ENCODE measurements at regions not wholly inside any gene's neighbourhood (a gene's known extent, or its start where the extent isn't known, plus 50 kb on each side); places are given as distances from the start of the nearest gene placed in this dataset.

DNA sequence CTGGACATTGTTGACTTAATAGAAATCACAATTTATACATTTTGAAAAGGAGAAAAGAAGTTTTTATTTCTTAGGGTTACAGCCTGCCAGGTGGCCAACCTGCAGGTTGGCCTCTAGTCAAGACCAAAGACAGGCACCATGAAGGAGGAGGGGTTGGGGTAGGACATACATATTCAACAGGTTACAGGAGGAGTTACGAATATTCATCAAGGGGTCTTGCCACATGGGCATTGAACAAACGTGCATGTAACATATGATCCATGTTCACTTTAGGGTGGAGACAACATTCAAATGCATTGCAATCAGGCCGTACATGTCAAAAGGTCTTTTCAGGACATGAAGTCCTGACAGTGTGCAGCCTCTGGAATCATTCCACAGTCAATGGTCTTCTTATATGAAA lies 246.2 kb upstream of the AKR1E2 start:
- Mint-ChIP-seq H3K9me3 (no peaks in the 10 kb centered on the region), H3K27me3 (ENCODE audit: low read depth) (peaks cover 3% of the 10 kb centered on the region), H3K27ac (no peak overlapping the region), H3K4me3 (no peak overlapping the region), H3K4me1 (ENCODE audit: low read depth) (no peaks in the 10 kb centered on the region), H3K36me3 (ENCODE audit: low read depth) (no peaks in the 10 kb centered on the region)
- intact Hi-C loops (cut with micrococcal nuclease) = no loop called here
- CTCF ChIA-PET = no interaction called here
- no peak for DNase-seq

DNA sequence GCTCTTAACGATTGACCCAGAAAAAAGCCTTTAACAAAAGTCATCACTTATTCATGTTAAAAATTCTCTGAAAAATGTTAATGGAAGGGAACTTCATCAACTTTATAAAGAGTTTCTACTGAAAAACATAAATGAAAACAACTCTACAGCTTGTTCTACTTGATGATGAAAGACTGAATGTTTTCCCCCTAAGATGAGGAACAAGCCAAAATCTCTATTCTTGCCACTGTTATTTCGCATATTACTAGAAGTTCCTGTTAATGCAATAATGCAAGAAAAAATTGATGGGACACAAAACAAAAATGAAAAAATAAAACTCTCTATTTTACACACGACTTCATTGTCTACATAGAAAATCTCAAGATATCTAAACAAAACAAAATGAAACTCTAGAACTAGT lies 249.8 kb upstream of the AKR1E2 start:
- Mint-ChIP-seq H3K27me3 (ENCODE audit: low read depth) (peaks cover 1% of the 10 kb centered on the region), H3K27ac (no peak overlapping the region), H3K36me3 (ENCODE audit: low read depth) (no peaks in the 10 kb centered on the region), H3K4me1 (ENCODE audit: low read depth) (no peaks in the 10 kb centered on the region), H3K9me3 (no peaks in the 10 kb centered on the region), H3K4me3 (no peak overlapping the region)
- intact Hi-C loops (cut with micrococcal nuclease) = no loop called here
- no peak for DNase-seq
- CTCF ChIA-PET = no interaction called here

DNA sequence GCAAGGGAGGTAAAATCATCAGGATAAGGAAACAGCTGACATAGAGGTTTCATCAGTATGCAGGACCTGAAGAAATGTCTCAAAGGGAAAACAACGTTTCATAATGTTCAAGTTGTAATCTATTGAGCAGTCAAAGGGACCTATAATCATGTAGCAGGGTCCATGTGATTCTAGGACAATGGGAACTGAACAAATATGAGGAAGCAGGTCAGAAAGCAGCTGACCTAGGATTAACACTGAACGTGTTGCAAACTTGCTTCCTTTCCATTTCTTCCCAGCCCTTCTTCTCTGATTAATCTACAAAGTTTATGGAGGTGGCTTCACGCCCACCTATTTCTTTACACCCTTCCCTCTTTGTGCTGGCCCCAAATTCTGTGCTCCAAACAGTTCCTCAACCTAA lies 256.9 kb upstream of the AKR1E2 start:
- Mint-ChIP-seq H3K4me1 (ENCODE audit: low read depth) (no peaks in the 10 kb centered on the region), H3K36me3 (ENCODE audit: low read depth) (no peaks in the 10 kb centered on the region), H3K4me3 (no peak overlapping the region), H3K9me3 (no peaks in the 10 kb centered on the region), H3K27ac (no peak overlapping the region), H3K27me3 (ENCODE audit: low read depth) (peaks cover 7% of the 10 kb centered on the region)
- DNase-seq = no peak
- CTCF ChIA-PET = no interaction called here
- intact Hi-C loops (cut with micrococcal nuclease) = no loop called here

DNA sequence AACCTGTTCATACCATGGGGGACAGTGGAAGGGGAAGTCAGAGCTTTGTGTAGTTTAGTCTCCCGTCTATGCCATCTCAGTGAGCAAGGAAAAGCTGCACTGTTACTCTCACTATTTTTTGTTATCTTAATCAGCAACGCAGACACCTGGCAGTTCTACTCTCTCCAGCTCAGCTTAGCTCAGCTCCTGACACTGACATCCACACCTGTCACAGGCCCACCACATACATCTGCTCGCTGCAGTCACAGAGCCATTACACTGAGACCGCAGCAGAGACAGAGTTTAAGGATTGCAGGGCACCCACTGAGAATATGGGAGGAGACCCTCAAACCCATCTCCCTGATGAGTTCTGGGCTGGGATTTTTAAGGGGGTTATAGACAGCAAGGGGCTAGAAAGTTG lies 257.3 kb upstream of the AKR1E2 start:
- no peaks in the 10 kb centered on the region for H3K36me3 Mint-ChIP-seq (ENCODE audit: low read depth)
- intact Hi-C loops (cut with micrococcal nuclease) = no loop called here
- H3K4me1 Mint-ChIP-seq (ENCODE audit: low read depth) = no peaks in the 10 kb centered on the region
- peaks cover 8% of the 10 kb centered on the region for H3K27me3 Mint-ChIP-seq (ENCODE audit: low read depth)
- no peak for DNase-seq
- CTCF ChIA-PET = no interaction called here
- H3K9me3 Mint-ChIP-seq = no peaks in the 10 kb centered on the region
- no peak overlapping the region for H3K27ac Mint-ChIP-seq
- H3K4me3 Mint-ChIP-seq = no peak overlapping the region

DNA sequence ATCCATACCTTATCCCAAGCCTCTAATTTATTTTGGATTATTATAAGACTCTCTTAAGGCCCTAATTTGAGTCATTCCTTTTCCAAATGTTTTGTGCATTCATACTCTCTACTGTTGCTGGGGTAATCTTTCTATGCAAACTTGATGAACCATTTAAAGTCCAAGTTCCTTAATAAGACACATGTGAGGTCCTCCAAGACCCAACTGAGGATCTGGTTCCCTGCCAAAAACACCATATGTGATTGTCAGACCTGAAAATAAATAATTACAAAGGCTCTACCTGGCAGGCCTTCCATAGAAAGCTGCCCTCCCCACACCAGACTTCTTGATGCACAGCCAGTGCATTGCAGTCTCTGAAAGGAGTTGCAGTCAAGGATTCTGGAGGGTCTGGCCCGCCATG lies 257.9 kb upstream of the AKR1E2 start:
- H3K27ac Mint-ChIP-seq = no peak overlapping the region
- CTCF ChIA-PET = no interaction called here
- peaks cover 10% of the 10 kb centered on the region for H3K27me3 Mint-ChIP-seq (ENCODE audit: low read depth)
- no peaks in the 10 kb centered on the region for H3K36me3 Mint-ChIP-seq (ENCODE audit: low read depth)
- intact Hi-C loops (cut with micrococcal nuclease) = no loop called here
- no peak overlapping the region for H3K4me3 Mint-ChIP-seq
- H3K4me1 Mint-ChIP-seq (ENCODE audit: low read depth) = no peaks in the 10 kb centered on the region
- no peak for DNase-seq
- H3K9me3 Mint-ChIP-seq = no peaks in the 10 kb centered on the region

DNA sequence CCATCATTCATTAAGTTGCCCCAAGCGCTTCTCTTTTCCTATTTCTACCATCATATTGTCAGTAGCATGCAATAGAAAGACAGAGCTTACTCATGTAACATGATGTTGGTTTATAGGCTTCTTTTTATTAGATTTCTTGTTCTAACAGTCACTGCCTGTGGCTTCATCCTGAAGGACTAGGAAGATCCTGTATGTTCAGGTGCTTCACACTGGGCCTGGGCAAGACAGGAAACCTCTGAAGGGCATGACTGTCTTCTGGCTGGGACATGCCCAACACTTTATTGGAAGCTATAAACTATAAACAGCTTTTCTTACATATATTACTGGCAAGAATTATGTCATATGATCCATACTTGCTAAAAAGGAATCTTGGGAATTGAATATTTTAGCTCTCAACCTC lies 258.4 kb upstream of the AKR1E2 start:
- CTCF ChIA-PET = no interaction called here
- DNase-seq = no peak
- H3K27ac Mint-ChIP-seq = no peak overlapping the region
- H3K4me1 Mint-ChIP-seq (ENCODE audit: low read depth) = no peaks in the 10 kb centered on the region
- intact Hi-C loops (cut with micrococcal nuclease) = no loop called here
- H3K27me3 Mint-ChIP-seq (ENCODE audit: low read depth) = peaks cover 10% of the 10 kb centered on the region
- H3K4me3 Mint-ChIP-seq = no peak overlapping the region
- H3K9me3 Mint-ChIP-seq = no peaks in the 10 kb centered on the region
- H3K36me3 Mint-ChIP-seq (ENCODE audit: low read depth) = no peaks in the 10 kb centered on the region

DNA sequence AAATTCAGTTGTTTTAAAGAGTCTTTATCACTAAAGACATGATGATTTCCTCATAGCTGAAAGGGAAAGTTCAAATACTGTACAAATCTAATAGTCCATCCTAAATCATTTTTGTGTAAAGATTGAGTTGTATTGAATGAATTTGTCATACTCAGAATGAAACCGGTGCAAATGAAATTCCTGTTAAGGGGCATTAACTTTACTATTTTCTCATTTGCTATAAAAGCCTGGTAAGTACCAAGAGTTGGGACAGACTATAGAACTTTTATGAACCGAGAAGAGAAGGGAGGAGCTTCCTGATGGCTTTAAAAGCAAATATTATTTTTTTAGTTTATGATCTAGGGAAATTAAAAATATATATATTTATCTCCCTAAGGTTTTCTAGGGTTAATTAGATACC lies 260.0 kb upstream of the AKR1E2 start:
- H3K4me1 Mint-ChIP-seq (ENCODE audit: low read depth) = no peaks in the 10 kb centered on the region
- no peak overlapping the region for H3K4me3 Mint-ChIP-seq
- intact Hi-C loops (cut with micrococcal nuclease) = no loop called here
- peaks cover 16% of the 10 kb centered on the region for H3K27me3 Mint-ChIP-seq (ENCODE audit: low read depth)
- no peaks in the 10 kb centered on the region for H3K9me3 Mint-ChIP-seq
- H3K36me3 Mint-ChIP-seq (ENCODE audit: low read depth) = no peaks in the 10 kb centered on the region
- H3K27ac Mint-ChIP-seq = no peak overlapping the region
- DNase-seq = no peak
- CTCF ChIA-PET = no interaction called here

DNA sequence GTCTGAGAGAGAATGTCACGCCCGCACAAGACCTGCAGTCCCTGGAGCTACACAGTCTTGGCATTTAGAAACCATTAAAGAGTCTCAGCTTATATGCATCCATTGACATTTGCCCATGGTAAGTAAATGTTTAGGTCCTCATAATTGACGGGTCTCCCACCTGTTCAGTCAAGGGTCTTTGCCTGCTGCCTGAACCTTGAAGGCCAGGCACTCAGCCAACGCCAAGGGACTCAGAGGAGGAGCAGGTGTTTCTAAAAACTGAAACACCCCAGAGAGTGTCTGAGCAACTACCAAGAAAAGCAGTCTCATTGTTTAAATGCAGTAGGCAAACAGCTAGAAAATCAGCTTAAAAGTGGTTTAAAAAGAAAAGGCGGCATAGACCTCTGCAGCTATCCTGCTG lies 264.7 kb upstream of the AKR1E2 start:
- H3K4me3 Mint-ChIP-seq = no peak overlapping the region
- CTCF ChIA-PET = no interaction called here
- no peak overlapping the region for H3K27ac Mint-ChIP-seq
- no peaks in the 10 kb centered on the region for H3K4me1 Mint-ChIP-seq (ENCODE audit: low read depth)
- intact Hi-C loops (cut with micrococcal nuclease) = no loop called here
- peaks cover 15% of the 10 kb centered on the region for H3K27me3 Mint-ChIP-seq (ENCODE audit: low read depth)
- DNase-seq = no peak
- peaks cover 3% of the 10 kb centered on the region for H3K9me3 Mint-ChIP-seq
- peaks cover 2% of the 10 kb centered on the region for H3K36me3 Mint-ChIP-seq (ENCODE audit: low read depth)

DNA sequence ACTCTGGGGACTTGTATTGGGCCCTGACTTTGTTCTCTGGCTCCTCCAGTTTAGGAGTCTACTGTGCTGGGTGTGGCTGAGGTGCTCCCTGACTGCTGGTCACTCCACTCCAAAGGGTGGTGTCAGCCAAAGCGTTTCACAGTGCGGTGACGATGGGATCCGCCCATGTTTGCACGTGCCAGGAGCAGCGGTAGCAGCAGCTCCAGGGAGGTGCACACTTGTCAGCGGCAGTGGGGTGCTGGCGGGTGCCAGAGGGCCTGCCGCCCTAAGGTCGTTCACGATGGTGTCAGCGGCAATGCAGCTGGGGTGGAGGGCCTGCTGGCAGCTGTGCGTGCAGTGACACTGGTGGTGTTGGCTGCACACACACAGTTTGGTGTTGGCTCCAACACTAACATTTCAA lies 268.5 kb upstream of the AKR1E2 start:
- Mint-ChIP-seq H3K4me1 (ENCODE audit: low read depth) (no peaks in the 10 kb centered on the region), H3K36me3 (ENCODE audit: low read depth) (peaks cover 2% of the 10 kb centered on the region), H3K27ac (no peak overlapping the region), H3K4me3 (no peak overlapping the region), H3K9me3 (peaks cover 3% of the 10 kb centered on the region), H3K27me3 (ENCODE audit: low read depth) (peaks cover 12% of the 10 kb centered on the region)
- intact Hi-C loops (cut with micrococcal nuclease) = no loop called here
- no peak for DNase-seq
- CTCF ChIA-PET = no interaction called here

DNA sequence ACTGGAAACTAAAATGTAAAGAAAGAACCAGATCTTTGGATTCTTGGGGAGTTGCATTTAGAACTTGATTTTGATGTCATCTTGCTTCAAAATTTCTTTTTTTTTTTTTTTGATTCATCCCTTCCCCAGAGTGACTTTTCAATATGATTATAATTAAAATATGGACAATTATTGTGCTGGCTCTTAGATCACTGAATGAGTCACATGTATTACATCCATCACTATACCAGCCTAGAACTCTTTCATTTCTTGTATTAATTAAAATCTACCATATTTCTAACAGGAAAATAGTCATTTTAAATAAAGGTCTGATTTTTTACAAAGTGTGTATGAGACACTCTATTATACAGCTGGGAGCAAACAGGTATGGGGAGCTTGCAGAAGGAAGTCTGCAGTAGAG lies 269.5 kb upstream of the AKR1E2 start:
- intact Hi-C loops (cut with micrococcal nuclease) = no loop called here
- Mint-ChIP-seq H3K4me3 (no peak overlapping the region), H3K4me1 (ENCODE audit: low read depth) (no peaks in the 10 kb centered on the region), H3K27ac (no peak overlapping the region), H3K36me3 (ENCODE audit: low read depth) (peaks cover 2% of the 10 kb centered on the region), H3K9me3 (peaks cover 3% of the 10 kb centered on the region), H3K27me3 (ENCODE audit: low read depth) (peaks cover 6% of the 10 kb centered on the region)
- DNase-seq = no peak
- CTCF ChIA-PET = no interaction called here

DNA sequence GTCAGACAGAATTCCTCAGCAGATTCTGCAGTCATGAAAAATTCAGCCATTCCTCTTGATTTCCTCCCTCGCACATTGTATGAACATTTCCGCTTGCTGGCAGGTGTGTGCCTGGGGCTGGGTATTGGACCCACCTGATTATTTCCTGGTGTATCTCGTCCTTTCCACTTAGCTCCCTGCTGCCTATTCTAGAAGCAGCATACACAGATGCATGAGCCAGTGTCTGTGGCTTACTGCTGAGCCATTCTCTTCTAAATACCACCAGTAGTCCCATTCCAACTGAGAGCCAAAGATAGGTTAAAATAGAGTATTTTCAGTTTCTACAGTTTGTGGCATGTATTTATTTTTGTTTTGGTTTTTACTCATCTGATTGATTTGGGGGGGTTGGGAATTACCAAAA lies 270.1 kb upstream of the AKR1E2 start:
- Mint-ChIP-seq H3K27ac (no peak overlapping the region), H3K4me3 (no peak overlapping the region), H3K4me1 (ENCODE audit: low read depth) (no peaks in the 10 kb centered on the region), H3K9me3 (peaks cover 2% of the 10 kb centered on the region), H3K27me3 (ENCODE audit: low read depth) (peaks cover 5% of the 10 kb centered on the region), H3K36me3 (ENCODE audit: low read depth) (peaks cover 2% of the 10 kb centered on the region)
- CTCF ChIA-PET = no interaction called here
- intact Hi-C loops (cut with micrococcal nuclease) = no loop called here
- DNase-seq = no peak

DNA sequence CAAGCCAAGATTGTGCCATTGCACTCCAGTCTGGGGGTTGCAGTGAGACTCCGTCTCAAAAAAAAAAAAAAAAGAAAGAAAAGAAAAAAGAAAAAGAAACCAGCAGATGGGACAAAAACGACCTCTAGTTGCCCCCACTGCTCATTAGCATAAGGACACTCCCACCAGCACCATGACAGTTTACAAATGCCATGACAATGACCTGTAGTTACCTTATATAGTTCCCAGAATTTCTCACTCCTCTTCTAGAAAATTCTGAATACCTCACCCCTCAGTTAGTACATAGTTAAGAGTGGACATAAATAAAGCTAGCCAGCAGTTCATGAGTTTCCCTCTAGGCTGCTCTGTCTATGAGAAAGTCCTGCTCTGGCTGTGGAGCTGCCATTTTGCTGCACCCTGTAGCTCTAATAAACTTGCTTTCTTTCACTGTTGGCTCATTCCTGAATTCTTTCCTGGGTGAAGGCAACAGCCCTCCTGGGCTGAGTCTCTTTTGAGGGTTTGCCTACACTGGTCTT lies 276.8 kb upstream of the AKR1E2 start:
- no peaks in the 10 kb centered on the region for H3K36me3 Mint-ChIP-seq (ENCODE audit: low read depth)
- intact Hi-C loops (cut with micrococcal nuclease) = no loop called here
- peaks cover 13% of the 10 kb centered on the region for H3K27me3 Mint-ChIP-seq (ENCODE audit: low read depth)

DNA sequence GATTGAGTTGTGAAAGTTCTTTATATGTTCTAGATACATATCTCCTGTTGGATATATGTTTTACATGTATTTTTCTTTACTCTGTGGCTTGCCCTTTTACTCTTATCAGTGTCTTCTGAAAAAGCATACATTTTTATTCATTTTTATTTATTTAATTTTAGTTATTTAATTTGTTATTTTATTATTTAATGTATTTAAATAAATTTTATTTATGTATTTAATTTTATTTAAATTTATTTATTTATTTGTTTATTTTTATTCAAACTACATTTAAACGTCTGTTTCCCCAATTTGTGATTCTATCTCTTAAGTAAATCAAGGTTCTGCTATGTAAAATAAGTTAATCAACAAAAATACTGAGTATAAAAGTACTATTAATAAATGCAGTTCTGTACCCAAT lies 279.1 kb upstream of the AKR1E2 start:
- Mint-ChIP-seq H3K9me3 (no peaks in the 10 kb centered on the region), H3K36me3 (ENCODE audit: low read depth) (no peaks in the 10 kb centered on the region), H3K4me1 (ENCODE audit: low read depth) (no peaks in the 10 kb centered on the region), H3K27ac (no peak overlapping the region), H3K27me3 (ENCODE audit: low read depth) (peaks cover 20% of the 10 kb centered on the region), H3K4me3 (no peak overlapping the region)
- CTCF ChIA-PET = no interaction called here
- intact Hi-C loops (cut with micrococcal nuclease) = no loop called here
- DNase-seq = no peak

More for the DNA sequence above, 276.8 kb upstream of the AKR1E2 start:
- no peak overlapping the region for H3K27ac Mint-ChIP-seq
- H3K4me1 Mint-ChIP-seq (ENCODE audit: low read depth) = no peaks in the 10 kb centered on the region
- DNase-seq = no peak
- H3K9me3 Mint-ChIP-seq = no peaks in the 10 kb centered on the region
- CTCF ChIA-PET = no interaction called here
- no peak overlapping the region for H3K4me3 Mint-ChIP-seq

DNA sequence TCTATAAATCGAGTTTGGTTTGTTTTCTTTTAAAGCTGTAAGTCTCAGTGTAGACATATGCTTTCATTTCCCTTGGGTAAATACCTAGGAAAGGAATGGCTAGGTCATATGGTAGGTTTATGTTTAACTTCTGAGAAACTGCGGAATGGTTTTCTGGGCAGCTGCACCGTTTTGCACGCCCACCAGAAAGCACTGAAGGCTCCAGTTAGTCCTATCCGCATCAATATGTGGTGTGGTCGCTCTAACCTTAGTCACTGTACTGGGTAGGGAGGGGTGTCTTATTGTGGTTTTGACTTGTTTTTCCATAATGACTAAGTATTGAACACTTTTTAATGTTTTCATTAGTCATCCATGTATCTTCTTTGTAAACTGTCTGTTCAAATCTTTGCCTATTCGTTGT lies 279.5 kb upstream of the AKR1E2 start:
- H3K4me1 Mint-ChIP-seq (ENCODE audit: low read depth) = no peaks in the 10 kb centered on the region
- H3K4me3 Mint-ChIP-seq = no peak overlapping the region
- peaks cover 20% of the 10 kb centered on the region for H3K27me3 Mint-ChIP-seq (ENCODE audit: low read depth)
- intact Hi-C loops (cut with micrococcal nuclease) = no loop called here
- H3K27ac Mint-ChIP-seq = no peak overlapping the region
- no peaks in the 10 kb centered on the region for H3K36me3 Mint-ChIP-seq (ENCODE audit: low read depth)
- CTCF ChIA-PET = no interaction called here
- no peaks in the 10 kb centered on the region for H3K9me3 Mint-ChIP-seq
- no peak for DNase-seq

Measured in activated naive CD4-positive, alpha-beta T cell treated with anti-CD3 and anti-CD28 coated beads for 36 hours (primary cell).